Gastroesophageal sphincter (tissue), 2 donors: ENCODE measurements at regions not wholly inside any gene's neighbourhood (a gene's known extent, or its start where the extent isn't known, plus 50 kb on each side); places are given as distances from the start of the nearest gene placed in this dataset.

Experiments used
- EP300 ChIP-seq: sonication (generic); formaldehyde crosslinking; IDR thresholded peaks from one replicate; pipeline ENCODE4 v1.6.1; 2017; ENCODE audit warnings: antibody characterized with exemption, mild to moderate bottlenecking
- POLR2AphosphoS5 ChIP-seq: sonication (generic); formaldehyde crosslinking; IDR thresholded peaks from one replicate; pipeline ENCODE4 v1.6.1; 2017; ENCODE audit warnings: antibody characterized with exemption

GRCh38 chr1:165025805-165026204, 330.7 kb downstream of the LMX1A start:
- TF ChIP-seq EP300: no peak
- no peak for TF ChIP-seq POLR2AphosphoS5
